GM12891 (cell line): ENCODE measurements at regions not wholly inside any gene's neighbourhood (a gene's known extent, or its start where the extent isn't known, plus 50 kb on each side); places are given as distances from the start of the nearest gene placed in this dataset.

ENCODE experiments used
- POLR2A ChIP-seq: IDR thresholded peaks from 2 replicates; pipeline ENCODE4 v1.6.1; 2011; ENCODE audit warnings: low read depth, low read length, control low read depth
- POLR2AphosphoS5 ChIP-seq: IDR thresholded peaks from 2 replicates; pipeline ENCODE4 v1.6.1; 2011; ENCODE audit warnings: low read depth, low read length, control low read depth
- SPI1 ChIP-seq: IDR thresholded peaks from 2 replicates; pipeline ENCODE4 v1.6.1; 2011; ENCODE audit warnings: low read depth, low read length, control low read depth
- TAF1 ChIP-seq: IDR thresholded peaks from 2 replicates; pipeline ENCODE4 v1.6.1; 2011; ENCODE audit warnings: low read depth, low read length, control low read depth

DNA sequence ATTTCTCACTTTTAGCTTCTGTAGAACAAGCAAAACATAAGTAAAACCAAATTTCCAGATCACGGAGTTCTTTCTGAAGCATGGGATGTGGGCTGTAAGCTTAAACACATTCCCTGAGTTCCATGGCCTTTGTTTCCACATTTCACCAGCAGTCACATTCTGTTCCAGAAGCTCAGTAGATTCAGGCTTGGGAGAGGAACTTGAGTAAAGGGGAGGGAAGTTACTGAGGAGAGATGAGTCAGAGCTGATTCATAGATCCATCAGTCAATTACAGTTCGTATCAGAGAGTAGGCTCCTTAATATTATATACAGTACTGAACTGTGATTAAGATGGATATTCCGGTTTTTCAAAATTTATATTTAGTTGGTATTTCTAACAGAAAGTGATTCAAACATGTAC lies 614.3 kb downstream of the NCAM2 start:
- no peak for TF ChIP-seq TAF1
- no peak for TF ChIP-seq POLR2A
- TF ChIP-seq POLR2AphosphoS5: no peak
- TF ChIP-seq SPI1: no peak
